Hypothalamus (tissue), 51 donors: ENCODE measurements at regions not wholly inside any gene's neighbourhood (a gene's known extent, or its start where the extent isn't known, plus 50 kb on each side); places are given as distances from the start of the nearest gene placed in this dataset.
A peak's percentile ranks its signal among the peaks of the same experiment; 100 is the strongest.

Source experiments
- DNase-seq, 51 donors: peaks; one replicate each; lab custom pipeline; 2025; lab: John Stamatoyannopoulos, UW

GRCh38 chr4:173793937-173794510 is 264.0 kb upstream of the HAND2 start:
- DNase-seq = no peak

GRCh38 chr4:173782660-173783059 is 252.6 kb upstream of the HAND2 start:
- no peak for DNase-seq

- DNase-seq = no peak
Measured at GRCh38 chr4:173777921-173778320, 247.9 kb upstream of the HAND2 start.

- no peak for DNase-seq
Measured at GRCh38 chr4:173777421-173777820, 247.4 kb upstream of the HAND2 start.

GRCh38 chr4:173769568-173769967 is 239.5 kb upstream of the HAND2 start:
- DNase-seq = no peak

- no peak for DNase-seq
Measured at GRCh38 chr4:173767650-173768049, 237.6 kb upstream of the HAND2 start.

- DNase-seq = no peak
Measured at GRCh38 chr4:173766171-173766600, 236.2 kb upstream of the HAND2 start.

DNA sequence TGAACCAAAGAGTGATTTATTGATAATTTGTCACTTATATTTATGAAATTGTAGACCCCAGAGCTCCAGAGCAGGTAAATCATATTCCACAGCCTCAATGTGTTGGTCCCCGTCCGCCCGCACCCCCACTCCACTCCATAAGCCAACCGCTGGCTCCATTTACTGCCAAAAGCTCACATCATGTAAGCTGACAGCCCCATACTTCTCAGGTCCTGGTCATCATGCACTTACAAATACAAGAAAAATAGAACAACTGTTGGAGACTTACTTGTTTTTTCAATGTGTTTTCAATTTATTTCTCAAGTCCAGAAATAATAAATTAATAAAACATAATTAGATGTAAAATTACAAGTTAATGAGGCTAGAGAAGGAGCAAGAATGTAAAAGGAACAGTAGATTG is 235.7 kb upstream of the HAND2 start:
- no peak for DNase-seq

GRCh38 chr4:173763389-173763788 is 233.4 kb upstream of the HAND2 start:
- DNase-seq = peak in 3 of 51 donors; percentile 0 to 3 (median 0)

DNA sequence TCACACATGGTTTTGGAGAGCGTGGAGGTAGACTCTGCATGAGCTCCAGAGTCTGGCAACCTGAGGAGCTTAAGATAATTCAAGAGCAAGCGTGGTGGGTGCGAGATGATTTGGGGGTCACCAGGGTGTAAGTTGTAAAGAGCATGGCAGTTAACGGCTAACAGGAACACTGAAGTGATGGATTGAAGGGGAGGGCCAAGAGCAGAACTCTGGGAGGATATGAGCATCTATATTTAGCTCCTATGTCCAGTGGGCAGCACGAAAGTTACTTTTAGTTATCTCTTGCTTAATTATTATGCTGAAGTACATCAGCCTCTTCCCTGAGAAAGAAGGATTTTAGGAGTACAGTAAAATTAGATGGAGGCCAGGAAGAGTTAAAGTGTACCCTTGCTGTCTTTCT is 231.9 kb upstream of the HAND2 start:
- no peak for DNase-seq

GRCh38 chr4:173761236-173761635 is 231.2 kb upstream of the HAND2 start:
- no peak for DNase-seq

DNA sequence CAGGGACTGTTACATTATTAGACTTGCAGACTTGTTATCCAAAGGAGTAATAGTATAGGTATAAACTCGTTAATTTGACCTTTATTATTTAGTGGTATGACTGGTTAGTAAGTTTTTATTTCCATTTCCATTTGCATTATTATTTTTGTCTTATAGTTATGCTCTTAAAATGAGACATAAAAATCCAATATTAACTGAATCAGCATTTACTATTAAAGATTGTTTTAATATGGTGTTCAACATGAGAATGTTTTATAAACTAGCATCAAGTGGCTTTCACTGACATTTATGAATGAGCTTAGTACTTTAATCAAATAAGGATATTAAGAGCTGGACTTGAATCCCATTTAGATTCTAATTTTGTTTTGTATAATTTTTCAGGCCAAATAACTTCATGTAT is 228.1 kb upstream of the HAND2 start:
- DNase-seq = no peak

GRCh38 chr4:173753408-173753807 is 223.4 kb upstream of the HAND2 start:
- no peak for DNase-seq

GRCh38 chr4:173752610-173753230 is 222.7 kb upstream of the HAND2 start:
- DNase-seq = peak in 1 of 51 donors; percentile 2

GRCh38 chr4:173748353-173748752 is 218.3 kb upstream of the HAND2 start:
- no peak for DNase-seq

- no peak for DNase-seq
Measured at GRCh38 chr4:173747537-173748257, 217.7 kb upstream of the HAND2 start.

- DNase-seq = no peak
Measured at GRCh38 chr4:173746424-173746823, 216.4 kb upstream of the HAND2 start.

- DNase-seq = no peak
Measured at GRCh38 chr4:173745765-173746164, 215.7 kb upstream of the HAND2 start.

- no peak for DNase-seq
Measured at GRCh38 chr4:173736840-173737239, 206.8 kb upstream of the HAND2 start.

DNA sequence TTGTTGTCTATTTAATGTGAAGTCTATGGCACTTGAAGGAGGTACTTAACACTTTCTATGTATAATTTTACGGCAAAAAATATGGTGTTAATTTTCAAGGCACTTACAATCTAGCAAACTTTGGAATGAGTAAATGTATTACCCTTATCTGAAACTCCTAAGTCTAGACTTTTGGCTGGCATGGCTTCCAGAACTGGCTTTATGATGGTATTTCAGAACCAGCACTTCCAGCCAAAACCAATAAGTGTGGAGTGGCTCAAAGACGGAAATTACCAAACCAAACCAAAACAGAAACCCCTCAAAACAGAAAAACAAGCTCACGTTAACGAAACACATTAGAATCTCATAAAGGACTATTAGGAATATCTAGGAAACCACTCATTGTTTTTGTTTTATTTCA is 205.6 kb upstream of the HAND2 start:
- DNase-seq = no peak

DNA sequence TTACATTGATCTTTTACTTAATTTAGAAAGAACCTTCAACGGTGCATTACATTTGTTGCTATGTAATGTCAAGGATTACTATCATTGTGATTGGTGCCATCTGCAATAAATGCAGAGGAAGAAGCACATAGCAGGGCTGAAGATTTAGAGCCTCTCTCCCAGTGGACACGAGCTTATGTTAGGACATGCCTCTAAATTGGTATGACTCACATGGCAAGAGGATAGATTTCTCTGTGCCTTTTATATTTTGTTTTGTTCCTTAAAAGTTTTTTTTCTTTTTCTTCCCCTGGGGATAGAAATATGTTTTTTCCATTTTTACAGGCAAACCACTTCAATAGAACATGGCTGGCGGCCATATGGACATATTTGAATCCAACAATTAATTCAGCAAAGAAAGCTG is 205.0 kb upstream of the HAND2 start:
- DNase-seq = no peak

GRCh38 chr4:173731257-173731656 is 201.2 kb upstream of the HAND2 start:
- no peak for DNase-seq
